ENCODE measurements at regions not wholly inside any gene's neighbourhood (a gene's known extent, or its start where the extent isn't known, plus 50 kb on each side); places are given as distances from the start of the nearest gene placed in this dataset.
"Not testable (repeated sequence)": the region's sequence is repeated elsewhere in the genome, so short reads cannot be mapped to it uniquely, and the experiment has no call there.

GRCh38 chr2:234152835-234153234 lies 102.3 kb downstream of the SPP2 start:
- TF ChIP-seq, protein P1, sequence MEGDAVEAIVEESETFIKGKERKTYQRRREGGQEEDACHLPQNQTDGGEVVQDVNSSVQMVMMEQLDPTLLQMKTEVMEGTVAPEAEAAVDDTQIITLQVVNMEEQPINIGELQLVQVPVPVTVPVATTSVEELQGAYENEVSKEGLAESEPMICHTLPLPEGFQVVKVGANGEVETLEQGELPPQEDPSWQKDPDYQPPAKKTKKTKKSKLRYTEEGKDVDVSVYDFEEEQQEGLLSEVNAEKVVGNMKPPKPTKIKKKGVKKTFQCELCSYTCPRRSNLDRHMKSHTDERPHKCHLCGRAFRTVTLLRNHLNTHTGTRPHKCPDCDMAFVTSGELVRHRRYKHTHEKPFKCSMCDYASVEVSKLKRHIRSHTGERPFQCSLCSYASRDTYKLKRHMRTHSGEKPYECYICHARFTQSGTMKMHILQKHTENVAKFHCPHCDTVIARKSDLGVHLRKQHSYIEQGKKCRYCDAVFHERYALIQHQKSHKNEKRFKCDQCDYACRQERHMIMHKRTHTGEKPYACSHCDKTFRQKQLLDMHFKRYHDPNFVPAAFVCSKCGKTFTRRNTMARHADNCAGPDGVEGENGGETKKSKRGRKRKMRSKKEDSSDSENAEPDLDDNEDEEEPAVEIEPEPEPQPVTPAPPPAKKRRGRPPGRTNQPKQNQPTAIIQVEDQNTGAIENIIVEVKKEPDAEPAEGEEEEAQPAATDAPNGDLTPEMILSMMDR (conservative IDR thresholded peaks at IDR 0.05; ENCODE audit: low read length): not testable (repeated sequence)
- TF ChIP-seq EZH2phosphoT487 (IDR thresholded peaks at IDR 0.05; ENCODE audit: borderline replicate concordance): not testable (repeated sequence)

Measured in Loucy (cell line).